HCT116 (cell line): ENCODE measurements at regions not wholly inside any gene's neighbourhood (a gene's known extent, or its start where the extent isn't known, plus 50 kb on each side); places are given as distances from the start of the nearest gene placed in this dataset.

Experiments
- ATAC-seq: fragments of 200-7000 bp; cut with Tn5 transposase; 2 replicates; pipeline ENCODE4 v1.9.1; 2020; ENCODE audit warnings: mild to moderate bottlenecking, moderate library complexity
- BruUV-seq: library from RNA; stranded (reverse); fragments of 400-500 nt; replicated peaks from 2 replicates; lab custom pipeline; 2021; lab: Mats Ljungman, UMichigan
- CTCF ChIA-PET: fragments of 300-600 bp; sonication (Branson Sonifier 250); formaldehyde crosslinking; loops from one replicate; lab custom pipeline; 2021; ENCODE audit warnings: antibody characterized with exemption; lab: Charles Lee
- POLR2A ChIA-PET: fragments of 300-600, 350-600 bp; sonication (Branson Sonifier 250); formaldehyde crosslinking; loops from one replicate; lab custom pipeline; 2021; ENCODE audit warnings: antibody characterized with exemption; lab: Charles Lee
- RAD21 ChIA-PET, 2 experiments: fragments of 300-600 bp; sonication (Branson Sonifier 250); formaldehyde crosslinking; loops; one replicate each; lab custom pipeline; 2023; ENCODE audit warnings: low total read pairs in 2 of 2; ENCODE audit not compliant: uncharacterized antibody in 2 of 2, unreplicated experiment in 2 of 2, low non-redundant PET in 1 of 2; lab: Charles Lee
- DNase-seq: peaks from one replicate; pipeline ENCODE4 v3.0.0-alpha.2; 2010; ENCODE audit warnings: low read depth, low spot score
- H2AFZ ChIP-seq: fragments of 200-600 bp; shearing (Covaris generic), sonication (generic); 2 replicates; pipeline ENCODE4 v1.6.1; 2017; ENCODE audit warnings: low read depth, mixed run types, mixed read lengths, antibody characterized with exemption, low read length; ENCODE audit not compliant: poor library complexity, severe bottlenecking
- H3K27ac ChIP-seq: 2 replicates; pipeline ENCODE4 v1.5.1; 2012; ENCODE audit warnings: low read depth, low read length
- H3K27me3 ChIP-seq: fragments of 200-600 bp; sonication (generic); 2 replicates; pipeline ENCODE4 v1.6.1; 2016; ENCODE audit warnings: mixed run types, low read length, mixed read lengths; ENCODE audit not compliant: insufficient read depth
- H3K36me3 ChIP-seq, 2 experiments: fragments of 200-500 bp in 1 of 2; fragments of 200-600 bp in 1 of 2; sonication (Bioruptor generic) in 1 of 2; sonication (generic) in 1 of 2; 2 replicates each; pipeline versions ENCODE4 v1.5.1 to v1.6.1; 2014 to 2016; ENCODE audit warnings: low read length in 2 of 2, inconsistent platforms in 1 of 2, mixed read lengths in 1 of 2, mixed run types in 1 of 2; ENCODE audit not compliant: insufficient read depth in 2 of 2, control insufficient read depth in 1 of 2
- H3K4me1 ChIP-seq, 2 experiments: fragments of 200-600 bp in 1 of 2; sonication (generic) in 1 of 2; 2 replicates each; pipeline versions ENCODE4 v1.5.1 to v1.6.1; 2012 to 2017; ENCODE audit warnings: low read length in 2 of 2, inconsistent platforms in 1 of 2, mild to moderate bottlenecking in 1 of 2, mixed read lengths in 1 of 2, mixed run types in 1 of 2, moderate library complexity in 1 of 2; ENCODE audit not compliant: insufficient read depth in 2 of 2, control insufficient read depth in 1 of 2
- H3K4me2 ChIP-seq: fragments of 200-600 bp; sonication (generic); 2 replicates; pipeline ENCODE4 v1.6.1; 2017; ENCODE audit warnings: mixed run types, low read length, mixed read lengths
- H3K4me3 ChIP-seq, 2 experiments: fragments of 200-600 bp in 1 of 2; sonication (generic) in 1 of 2; replicated peaks in 1 of 2; 2 replicates each; pipeline ENCODE4 v1.5.1; 2011 to 2016; ENCODE audit warnings: low read length in 2 of 2, control low read depth in 1 of 2, low read depth in 1 of 2, mild to moderate bottlenecking in 1 of 2, mixed read lengths in 1 of 2, mixed run types in 1 of 2
- H3K79me2 ChIP-seq: fragments of 200-600 bp; sonication (generic); 2 replicates; pipeline ENCODE4 v1.6.1; 2017; ENCODE audit warnings: mild to moderate bottlenecking, mixed run types, low read length, moderate library complexity, mixed read lengths; ENCODE audit not compliant: insufficient read depth
- H3K9ac ChIP-seq: fragments of 200-600 bp; sonication (generic); 2 replicates; pipeline ENCODE4 v1.6.1; 2016; ENCODE audit warnings: low read length, mixed read lengths
- H3K9me2 ChIP-seq: fragments of 200-600 bp; sonication (generic), shearing (Covaris generic); 2 replicates; pipeline ENCODE4 v1.6.1; 2017; ENCODE audit warnings: mixed run types, mild to moderate bottlenecking, moderate library complexity; ENCODE audit not compliant: insufficient read depth
- H3K9me3 ChIP-seq, 2 experiments: fragments of 200-500 bp in 1 of 2; fragments of 200-600 bp in 1 of 2; sonication (Bioruptor generic) in 1 of 2; sonication (generic) in 1 of 2; 2 replicates each; pipeline ENCODE4 v1.6.1; 2014 to 2017; ENCODE audit warnings: low read length in 2 of 2, mixed read lengths in 2 of 2, inconsistent platforms in 1 of 2, low read depth in 1 of 2, mild to moderate bottlenecking in 1 of 2, mixed run types in 1 of 2, moderate library complexity in 1 of 2; ENCODE audit not compliant: control insufficient read depth in 1 of 2, insufficient read depth in 1 of 2
- H4K20me1 ChIP-seq: fragments of 200-600 bp; sonication (generic), shearing (Covaris generic); 2 replicates; pipeline ENCODE4 v1.6.1; 2017; ENCODE audit warnings: mixed run types, mild to moderate bottlenecking, moderate library complexity; ENCODE audit not compliant: insufficient read depth
- ATF3 ChIP-seq: IDR thresholded peaks from 2 replicates; pipeline ENCODE4 v1.6.1; 2012
- CBX3 ChIP-seq: IDR thresholded peaks from 2 replicates; pipeline ENCODE4 v1.6.1; 2012; ENCODE audit warnings: low read depth
- CEBPB ChIP-seq: IDR thresholded peaks from 2 replicates; pipeline ENCODE4 v1.6.1; 2012; ENCODE audit warnings: low read depth
- CTCF ChIP-seq, 3 experiments: fragments of 200-600 bp in 1 of 3; sonication (generic) in 1 of 3; IDR thresholded peaks in 2 of 3; conservative IDR thresholded peaks in 1 of 3; 2 replicates each; pipeline ENCODE4 v1.5.1; 2012 to 2017; ENCODE audit warnings: low read depth in 2 of 3, low read length in 2 of 3, antibody characterized with exemption in 1 of 3, borderline replicate concordance in 1 of 3, control low read depth in 1 of 3, mild to moderate bottlenecking in 1 of 3, mixed read lengths in 1 of 3, mixed run types in 1 of 3, moderate library complexity in 1 of 3; ENCODE audit not compliant: insufficient read depth in 1 of 3
- EGR1 ChIP-seq: IDR thresholded peaks from 2 replicates; pipeline ENCODE4 v1.6.1; 2012; ENCODE audit warnings: low read depth
- ELF1 ChIP-seq: IDR thresholded peaks from 2 replicates; pipeline ENCODE4 v1.6.1; 2012; ENCODE audit warnings: low read depth, borderline replicate concordance
- EZH2 ChIP-seq: fragments of 200-600 bp; sonication (generic); IDR thresholded peaks from 2 replicates; pipeline ENCODE4 v1.6.1; 2017; ENCODE audit warnings: antibody characterized with exemption, mixed run types
- EZH2phosphoT487 ChIP-seq: fragments of 200-600 bp; IDR thresholded peaks from 2 replicates; pipeline ENCODE4 v1.6.1; 2018; ENCODE audit warnings: antibody characterized with exemption, borderline replicate concordance
- FOSL1 ChIP-seq: IDR thresholded peaks from 2 replicates; pipeline ENCODE4 v1.6.1; 2012; ENCODE audit warnings: low read depth
- MAX ChIP-seq: IDR thresholded peaks from 2 replicates; pipeline ENCODE4 v1.6.1; 2012
- POLR2AphosphoS5 ChIP-seq: IDR thresholded peaks from 2 replicates; pipeline ENCODE4 v1.6.1; 2011; ENCODE audit warnings: mild to moderate bottlenecking, low read depth, low read length, moderate library complexity
- RAD21 ChIP-seq: IDR thresholded peaks from 2 replicates; pipeline ENCODE4 v1.6.1; 2012; ENCODE audit warnings: low read depth, mild to moderate bottlenecking
- REST ChIP-seq: IDR thresholded peaks from 2 replicates; pipeline ENCODE4 v1.6.1; 2012; ENCODE audit warnings: low read depth
- SIN3A ChIP-seq: IDR thresholded peaks from 2 replicates; pipeline ENCODE4 v1.6.1; 2012; ENCODE audit warnings: low read depth
- YY1 ChIP-seq: IDR thresholded peaks from 2 replicates; pipeline ENCODE4 v1.6.1; 2011; ENCODE audit warnings: low read length, low read depth, moderate library complexity, mild to moderate bottlenecking; ENCODE audit not compliant: insufficient replicate concordance; ENCODE audit errors: extremely low read depth
- ZNF274 ChIP-seq: fragments of 200-500 bp; sonication (Bioruptor generic); IDR thresholded peaks from 2 replicates; pipeline ENCODE4 v1.6.1; 2014; ENCODE audit warnings: mild to moderate bottlenecking, low read depth, low read length, inconsistent platforms
- intact Hi-C: fragments of 100-400 bp; cut with micrococcal nuclease; formaldehyde crosslinking; loops from 2 replicates; pipeline ENCODE4 v1.10.0; 2022

- no peaks in the 10 kb centered on the region for H3K27me3 ChIP-seq
- RAD21 ChIA-PET = no interaction called here
- H3K79me2 ChIP-seq = no peaks in the 10 kb centered on the region
- H3K4me1 ChIP-seq = no peaks in the 10 kb centered on the region
- no peak for ATAC-seq
- POLR2A ChIA-PET = no interaction called here
- CTCF ChIA-PET = no interaction called here
- H3K9ac ChIP-seq = no peak overlapping the region
- DNase-seq = no peak
- no peaks in the 10 kb centered on the region; a peak in 1 of 4 replicates for H3K9me3 ChIP-seq
- no peak overlapping the region for H3K4me3 ChIP-seq
- H3K4me2 ChIP-seq = no peak overlapping the region
- no peaks in the 10 kb centered on the region for H3K36me3 ChIP-seq
- H2AFZ ChIP-seq = no peak overlapping the region
- TF ChIP-seq ATF3 (no peak), EGR1 (no peak), CBX3 (no peak), ZNF274 (no peak), CEBPB (no peak), POLR2AphosphoS5 (no peak), CTCF (IDR thresholded peaks at IDR 0.05 in 2 of 3, conservative IDR thresholded peaks at IDR 0.05 in 1 of 3; ENCODE audit: borderline replicate concordance in 1 of 3, insufficient read depth in 1 of 3, low read depth in 2 of 3, low read length in 2 of 3) (no peak), FOSL1 (no peak), ELF1 (no peak), YY1 (no peak), EZH2 (no peak), EZH2phosphoT487 (no peak), MAX (no peak), RAD21 (no peak), SIN3A (no peak), REST (no peak)
- no TSS peak for BruUV-seq
- no peaks in the 10 kb centered on the region for H3K9me2 ChIP-seq
- H4K20me1 ChIP-seq = no peaks in the 10 kb centered on the region
- no peak overlapping the region for H3K27ac ChIP-seq
- intact Hi-C loops = no loop called here
Observed at GRCh38 chr3:116971531-116971930, 262.0 kb downstream of the TUSC7 start.
